ENCODE measurements at regions not wholly inside any gene's neighbourhood (a gene's known extent, or its start where the extent isn't known, plus 50 kb on each side); places are given as distances from the start of the nearest gene placed in this dataset.

DNA sequence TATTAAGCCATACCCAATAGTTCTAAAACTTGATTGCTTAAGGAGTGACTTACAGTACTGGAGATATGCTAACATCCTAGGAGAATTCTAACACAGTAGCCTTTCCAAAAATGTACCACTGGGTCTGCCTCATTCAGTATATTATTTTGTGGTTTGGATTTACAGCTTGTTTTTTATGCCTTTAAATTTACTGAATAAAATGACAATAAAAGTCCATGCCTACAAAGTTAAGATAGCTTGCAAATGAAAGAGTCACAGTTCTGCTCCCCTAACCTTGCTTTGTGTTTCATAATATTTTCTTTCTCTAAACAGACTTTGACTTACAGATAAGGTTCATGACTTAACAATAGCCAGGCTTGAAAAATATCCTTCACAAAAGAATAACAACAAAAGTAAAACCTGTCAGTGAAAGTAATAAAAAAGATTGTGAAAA is 951.1 kb upstream of the NUDT12 start:
- TF ChIP-seq, protein P1, sequence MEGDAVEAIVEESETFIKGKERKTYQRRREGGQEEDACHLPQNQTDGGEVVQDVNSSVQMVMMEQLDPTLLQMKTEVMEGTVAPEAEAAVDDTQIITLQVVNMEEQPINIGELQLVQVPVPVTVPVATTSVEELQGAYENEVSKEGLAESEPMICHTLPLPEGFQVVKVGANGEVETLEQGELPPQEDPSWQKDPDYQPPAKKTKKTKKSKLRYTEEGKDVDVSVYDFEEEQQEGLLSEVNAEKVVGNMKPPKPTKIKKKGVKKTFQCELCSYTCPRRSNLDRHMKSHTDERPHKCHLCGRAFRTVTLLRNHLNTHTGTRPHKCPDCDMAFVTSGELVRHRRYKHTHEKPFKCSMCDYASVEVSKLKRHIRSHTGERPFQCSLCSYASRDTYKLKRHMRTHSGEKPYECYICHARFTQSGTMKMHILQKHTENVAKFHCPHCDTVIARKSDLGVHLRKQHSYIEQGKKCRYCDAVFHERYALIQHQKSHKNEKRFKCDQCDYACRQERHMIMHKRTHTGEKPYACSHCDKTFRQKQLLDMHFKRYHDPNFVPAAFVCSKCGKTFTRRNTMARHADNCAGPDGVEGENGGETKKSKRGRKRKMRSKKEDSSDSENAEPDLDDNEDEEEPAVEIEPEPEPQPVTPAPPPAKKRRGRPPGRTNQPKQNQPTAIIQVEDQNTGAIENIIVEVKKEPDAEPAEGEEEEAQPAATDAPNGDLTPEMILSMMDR (tag by site-specific recombination; IDR thresholded peaks at IDR 0.05): no peak
- TF ChIP-seq ZNF561 (tag by site-specific recombination; IDR thresholded peaks at IDR 0.05; ENCODE audit: borderline replicate concordance) (no peak), ZNF274 (IDR thresholded peaks at IDR 0.05; ENCODE audit: low read length) (no peak), ZNF274 (tag by site-specific recombination; IDR thresholded peaks at IDR 0.05; ENCODE audit: borderline replicate concordance) (no peak)
- TF ChIP-seq, protein P2, sequence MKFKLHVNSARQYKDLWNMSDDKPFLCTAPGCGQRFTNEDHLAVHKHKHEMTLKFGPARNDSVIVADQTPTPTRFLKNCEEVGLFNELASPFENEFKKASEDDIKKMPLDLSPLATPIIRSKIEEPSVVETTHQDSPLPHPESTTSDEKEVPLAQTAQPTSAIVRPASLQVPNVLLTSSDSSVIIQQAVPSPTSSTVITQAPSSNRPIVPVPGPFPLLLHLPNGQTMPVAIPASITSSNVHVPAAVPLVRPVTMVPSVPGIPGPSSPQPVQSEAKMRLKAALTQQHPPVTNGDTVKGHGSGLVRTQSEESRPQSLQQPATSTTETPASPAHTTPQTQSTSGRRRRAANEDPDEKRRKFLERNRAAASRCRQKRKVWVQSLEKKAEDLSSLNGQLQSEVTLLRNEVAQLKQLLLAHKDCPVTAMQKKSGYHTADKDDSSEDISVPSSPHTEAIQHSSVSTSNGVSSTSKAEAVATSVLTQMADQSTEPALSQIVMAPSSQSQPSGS (tag by site-specific recombination; IDR thresholded peaks at IDR 0.05; ENCODE audit: low read depth): no peak
- TF ChIP-seq, protein P3, sequence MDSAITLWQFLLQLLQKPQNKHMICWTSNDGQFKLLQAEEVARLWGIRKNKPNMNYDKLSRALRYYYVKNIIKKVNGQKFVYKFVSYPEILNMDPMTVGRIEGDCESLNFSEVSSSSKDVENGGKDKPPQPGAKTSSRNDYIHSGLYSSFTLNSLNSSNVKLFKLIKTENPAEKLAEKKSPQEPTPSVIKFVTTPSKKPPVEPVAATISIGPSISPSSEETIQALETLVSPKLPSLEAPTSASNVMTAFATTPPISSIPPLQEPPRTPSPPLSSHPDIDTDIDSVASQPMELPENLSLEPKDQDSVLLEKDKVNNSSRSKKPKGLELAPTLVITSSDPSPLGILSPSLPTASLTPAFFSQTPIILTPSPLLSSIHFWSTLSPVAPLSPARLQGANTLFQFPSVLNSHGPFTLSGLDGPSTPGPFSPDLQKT (IDR thresholded peaks at IDR 0.05; ENCODE audit: borderline replicate concordance, low read depth, low read length): no peak
- TF ChIP-seq, protein P4, sequence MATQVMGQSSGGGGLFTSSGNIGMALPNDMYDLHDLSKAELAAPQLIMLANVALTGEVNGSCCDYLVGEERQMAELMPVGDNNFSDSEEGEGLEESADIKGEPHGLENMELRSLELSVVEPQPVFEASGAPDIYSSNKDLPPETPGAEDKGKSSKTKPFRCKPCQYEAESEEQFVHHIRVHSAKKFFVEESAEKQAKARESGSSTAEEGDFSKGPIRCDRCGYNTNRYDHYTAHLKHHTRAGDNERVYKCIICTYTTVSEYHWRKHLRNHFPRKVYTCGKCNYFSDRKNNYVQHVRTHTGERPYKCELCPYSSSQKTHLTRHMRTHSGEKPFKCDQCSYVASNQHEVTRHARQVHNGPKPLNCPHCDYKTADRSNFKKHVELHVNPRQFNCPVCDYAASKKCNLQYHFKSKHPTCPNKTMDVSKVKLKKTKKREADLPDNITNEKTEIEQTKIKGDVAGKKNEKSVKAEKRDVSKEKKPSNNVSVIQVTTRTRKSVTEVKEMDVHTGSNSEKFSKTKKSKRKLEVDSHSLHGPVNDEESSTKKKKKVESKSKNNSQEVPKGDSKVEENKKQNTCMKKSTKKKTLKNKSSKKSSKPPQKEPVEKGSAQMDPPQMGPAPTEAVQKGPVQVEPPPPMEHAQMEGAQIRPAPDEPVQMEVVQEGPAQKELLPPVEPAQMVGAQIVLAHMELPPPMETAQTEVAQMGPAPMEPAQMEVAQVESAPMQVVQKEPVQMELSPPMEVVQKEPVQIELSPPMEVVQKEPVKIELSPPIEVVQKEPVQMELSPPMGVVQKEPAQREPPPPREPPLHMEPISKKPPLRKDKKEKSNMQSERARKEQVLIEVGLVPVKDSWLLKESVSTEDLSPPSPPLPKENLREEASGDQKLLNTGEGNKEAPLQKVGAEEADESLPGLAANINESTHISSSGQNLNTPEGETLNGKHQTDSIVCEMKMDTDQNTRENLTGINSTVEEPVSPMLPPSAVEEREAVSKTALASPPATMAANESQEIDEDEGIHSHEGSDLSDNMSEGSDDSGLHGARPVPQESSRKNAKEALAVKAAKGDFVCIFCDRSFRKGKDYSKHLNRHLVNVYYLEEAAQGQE (tag by site-specific recombination; IDR thresholded peaks at IDR 0.05): no peak

All from HEK293 (cell line).